ENCODE measurements at regions not wholly inside any gene's neighbourhood (a gene's known extent, or its start where the extent isn't known, plus 50 kb on each side); places are given as distances from the start of the nearest gene placed in this dataset.

DNA sequence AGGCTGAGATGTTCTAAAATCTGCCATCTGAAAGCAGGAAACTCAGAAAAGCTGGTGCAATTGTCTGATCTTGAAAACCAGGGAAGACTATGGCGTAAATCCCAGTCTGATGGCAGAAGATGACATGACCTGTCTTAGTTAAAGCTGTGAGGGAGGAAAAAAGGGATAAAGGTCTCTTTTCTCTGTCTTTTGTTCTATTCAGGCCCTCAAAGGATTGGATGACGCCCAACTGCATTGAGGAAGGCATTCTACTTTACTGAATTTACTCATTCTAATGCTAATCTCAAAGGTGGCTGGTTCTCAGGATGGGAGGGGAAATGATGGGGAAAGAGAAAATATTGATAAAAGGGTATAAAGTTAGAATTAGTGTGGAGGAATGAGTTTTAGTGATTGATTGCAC is 312.8 kb upstream of the CTNND2 start:
- TF ChIP-seq, protein P1, sequence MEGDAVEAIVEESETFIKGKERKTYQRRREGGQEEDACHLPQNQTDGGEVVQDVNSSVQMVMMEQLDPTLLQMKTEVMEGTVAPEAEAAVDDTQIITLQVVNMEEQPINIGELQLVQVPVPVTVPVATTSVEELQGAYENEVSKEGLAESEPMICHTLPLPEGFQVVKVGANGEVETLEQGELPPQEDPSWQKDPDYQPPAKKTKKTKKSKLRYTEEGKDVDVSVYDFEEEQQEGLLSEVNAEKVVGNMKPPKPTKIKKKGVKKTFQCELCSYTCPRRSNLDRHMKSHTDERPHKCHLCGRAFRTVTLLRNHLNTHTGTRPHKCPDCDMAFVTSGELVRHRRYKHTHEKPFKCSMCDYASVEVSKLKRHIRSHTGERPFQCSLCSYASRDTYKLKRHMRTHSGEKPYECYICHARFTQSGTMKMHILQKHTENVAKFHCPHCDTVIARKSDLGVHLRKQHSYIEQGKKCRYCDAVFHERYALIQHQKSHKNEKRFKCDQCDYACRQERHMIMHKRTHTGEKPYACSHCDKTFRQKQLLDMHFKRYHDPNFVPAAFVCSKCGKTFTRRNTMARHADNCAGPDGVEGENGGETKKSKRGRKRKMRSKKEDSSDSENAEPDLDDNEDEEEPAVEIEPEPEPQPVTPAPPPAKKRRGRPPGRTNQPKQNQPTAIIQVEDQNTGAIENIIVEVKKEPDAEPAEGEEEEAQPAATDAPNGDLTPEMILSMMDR (IDR thresholded peaks at IDR 0.05): no peak
- TF ChIP-seq NR3C1 (CRISPR knock-in tag; conservative IDR thresholded peaks at IDR 0.05; ENCODE audit: low read depth) (no peak), FOXK1 (CRISPR knock-in tag; IDR thresholded peaks at IDR 0.05) (no peak), CREM (CRISPR knock-in tag; IDR thresholded peaks at IDR 0.05) (no peak), GABPB1 (CRISPR knock-in tag; IDR thresholded peaks at IDR 0.05) (no peak), ZNF232 (CRISPR knock-in tag; IDR thresholded peaks at IDR 0.05) (no peak), GTF2I (CRISPR knock-in tag; conservative IDR thresholded peaks at IDR 0.05) (no peak), CREB1 (CRISPR knock-in tag; IDR thresholded peaks at IDR 0.05) (no peak)
- TF ChIP-seq, protein P2, sequence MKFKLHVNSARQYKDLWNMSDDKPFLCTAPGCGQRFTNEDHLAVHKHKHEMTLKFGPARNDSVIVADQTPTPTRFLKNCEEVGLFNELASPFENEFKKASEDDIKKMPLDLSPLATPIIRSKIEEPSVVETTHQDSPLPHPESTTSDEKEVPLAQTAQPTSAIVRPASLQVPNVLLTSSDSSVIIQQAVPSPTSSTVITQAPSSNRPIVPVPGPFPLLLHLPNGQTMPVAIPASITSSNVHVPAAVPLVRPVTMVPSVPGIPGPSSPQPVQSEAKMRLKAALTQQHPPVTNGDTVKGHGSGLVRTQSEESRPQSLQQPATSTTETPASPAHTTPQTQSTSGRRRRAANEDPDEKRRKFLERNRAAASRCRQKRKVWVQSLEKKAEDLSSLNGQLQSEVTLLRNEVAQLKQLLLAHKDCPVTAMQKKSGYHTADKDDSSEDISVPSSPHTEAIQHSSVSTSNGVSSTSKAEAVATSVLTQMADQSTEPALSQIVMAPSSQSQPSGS (CRISPR knock-in tag; IDR thresholded peaks at IDR 0.05; ENCODE audit: borderline replicate concordance, low read depth): no peak
- TF ChIP-seq, protein P3, sequence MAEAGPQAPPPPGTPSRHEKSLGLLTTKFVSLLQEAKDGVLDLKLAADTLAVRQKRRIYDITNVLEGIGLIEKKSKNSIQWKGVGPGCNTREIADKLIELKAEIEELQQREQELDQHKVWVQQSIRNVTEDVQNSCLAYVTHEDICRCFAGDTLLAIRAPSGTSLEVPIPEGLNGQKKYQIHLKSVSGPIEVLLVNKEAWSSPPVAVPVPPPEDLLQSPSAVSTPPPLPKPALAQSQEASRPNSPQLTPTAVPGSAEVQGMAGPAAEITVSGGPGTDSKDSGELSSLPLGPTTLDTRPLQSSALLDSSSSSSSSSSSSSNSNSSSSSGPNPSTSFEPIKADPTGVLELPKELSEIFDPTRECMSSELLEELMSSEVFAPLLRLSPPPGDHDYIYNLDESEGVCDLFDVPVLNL (CRISPR knock-in tag; IDR thresholded peaks at IDR 0.05; ENCODE audit: borderline replicate concordance, low read depth): no peak
- TF ChIP-seq, protein P4, sequence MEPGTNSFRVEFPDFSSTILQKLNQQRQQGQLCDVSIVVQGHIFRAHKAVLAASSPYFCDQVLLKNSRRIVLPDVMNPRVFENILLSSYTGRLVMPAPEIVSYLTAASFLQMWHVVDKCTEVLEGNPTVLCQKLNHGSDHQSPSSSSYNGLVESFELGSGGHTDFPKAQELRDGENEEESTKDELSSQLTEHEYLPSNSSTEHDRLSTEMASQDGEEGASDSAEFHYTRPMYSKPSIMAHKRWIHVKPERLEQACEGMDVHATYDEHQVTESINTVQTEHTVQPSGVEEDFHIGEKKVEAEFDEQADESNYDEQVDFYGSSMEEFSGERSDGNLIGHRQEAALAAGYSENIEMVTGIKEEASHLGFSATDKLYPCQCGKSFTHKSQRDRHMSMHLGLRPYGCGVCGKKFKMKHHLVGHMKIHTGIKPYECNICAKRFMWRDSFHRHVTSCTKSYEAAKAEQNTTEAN (CRISPR knock-in tag; IDR thresholded peaks at IDR 0.05): no peak
- TF ChIP-seq, protein P5, sequence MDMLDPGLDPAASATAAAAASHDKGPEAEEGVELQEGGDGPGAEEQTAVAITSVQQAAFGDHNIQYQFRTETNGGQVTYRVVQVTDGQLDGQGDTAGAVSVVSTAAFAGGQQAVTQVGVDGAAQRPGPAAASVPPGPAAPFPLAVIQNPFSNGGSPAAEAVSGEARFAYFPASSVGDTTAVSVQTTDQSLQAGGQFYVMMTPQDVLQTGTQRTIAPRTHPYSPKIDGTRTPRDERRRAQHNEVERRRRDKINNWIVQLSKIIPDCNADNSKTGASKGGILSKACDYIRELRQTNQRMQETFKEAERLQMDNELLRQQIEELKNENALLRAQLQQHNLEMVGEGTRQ (CRISPR knock-in tag; IDR thresholded peaks at IDR 0.05): no peak

All from WTC11 (cell line).